SK-N-SH (cell line): ENCODE measurements at regions not wholly inside any gene's neighbourhood (a gene's known extent, or its start where the extent isn't known, plus 50 kb on each side); places are given as distances from the start of the nearest gene placed in this dataset.

Experiments
- CTCF ChIA-PET: fragments of 300-600, 350-600 bp; formaldehyde crosslinking; extraction: SDS; loops from one replicate; lab custom pipeline; 2021; lab: Yijun Ruan, JAX
- POLR2A ChIA-PET: fragments of 350-600 bp; sonication (Branson Sonifier 250); formaldehyde crosslinking; extraction: SDS; loops from one replicate; lab custom pipeline; 2020; ENCODE audit warnings: antibody characterized with exemption, inconsistent platforms; lab: Yijun Ruan, JAX
- DNase-seq: peaks from one replicate; pipeline ENCODE4 v3.0.0; 2012
- H2AFZ ChIP-seq: fragments of 200-600 bp; sonication (generic); 2 replicates; pipeline ENCODE4 v1.8.1; 2016; ENCODE audit warnings: antibody characterized with exemption, mild to moderate bottlenecking, low read depth
- H3F3A ChIP-seq: fragments of 200-600 bp; sonication (generic); replicated peaks from 2 replicates; pipeline ENCODE3; 2016; ENCODE audit warnings: antibody characterized with exemption, mild to moderate bottlenecking; ENCODE audit not compliant: insufficient read depth
- H3K27ac ChIP-seq, 2 experiments: fragments of 200-500 bp in 1 of 2; fragments of 200-600 bp in 1 of 2; sonication (Bioruptor generic) in 1 of 2; sonication (generic), shearing (Covaris generic) in 1 of 2; 2 replicates each; pipeline versions ENCODE4 v1.5.1 to v1.6.1; 2014 to 2016; ENCODE audit warnings: low read depth in 2 of 2, inconsistent platforms in 1 of 2, low read length in 1 of 2, mild to moderate bottlenecking in 1 of 2, mixed read lengths in 1 of 2
- H3K27me3 ChIP-seq: fragments of 200-600 bp; sonication (generic), shearing (Covaris generic); 2 replicates; pipeline ENCODE4 v1.6.1; 2016; ENCODE audit warnings: mixed run types; ENCODE audit not compliant: insufficient read depth
- H3K36me3 ChIP-seq, 2 experiments: fragments of 200-500 bp in 1 of 2; fragments of 200-600 bp in 1 of 2; sonication (Bioruptor generic) in 1 of 2; sonication (generic) in 1 of 2; replicated peaks in 1 of 2; 2 replicates each; pipeline versions ENCODE3 to v1.5.1; 2014 to 2016; ENCODE audit warnings: low read length in 1 of 2, mild to moderate bottlenecking in 1 of 2; ENCODE audit not compliant: insufficient read depth in 2 of 2, control insufficient read depth in 1 of 2
- H3K4me1 ChIP-seq, 2 experiments: fragments of 200-500 bp in 1 of 2; fragments of 200-600 bp in 1 of 2; sonication (Bioruptor generic) in 1 of 2; sonication (generic), shearing (Covaris generic) in 1 of 2; 2 replicates each; pipeline versions ENCODE4 v1.5.1 to v1.6.1; 2014 to 2016; ENCODE audit warnings: low read depth in 1 of 2, low read length in 1 of 2, mixed run types in 1 of 2; ENCODE audit not compliant: insufficient read depth in 2 of 2, control insufficient read depth in 1 of 2
- H3K4me2 ChIP-seq: fragments of 200-600 bp; sonication (generic), shearing (Covaris generic); 2 replicates; pipeline ENCODE4 v1.6.1; 2017; ENCODE audit warnings: mixed run types
- H3K4me3 ChIP-seq, 2 experiments: fragments of 200-500 bp in 1 of 2; fragments of 200-600 bp in 1 of 2; sonication (Bioruptor generic) in 1 of 2; sonication (generic), shearing (Covaris generic) in 1 of 2; 2 replicates each; pipeline versions ENCODE4 v1.5.1 to v1.8.1; 2014 to 2016; ENCODE audit warnings: low read depth in 2 of 2, inconsistent platforms in 1 of 2, low read length in 1 of 2, mild to moderate bottlenecking in 1 of 2, mixed read lengths in 1 of 2, moderate library complexity in 1 of 2
- H3K79me2 ChIP-seq: fragments of 200-600 bp; sonication (generic); 2 replicates; pipeline ENCODE4 v1.8.1; 2017; ENCODE audit warnings: mild to moderate bottlenecking; ENCODE audit not compliant: insufficient read depth
- H3K9ac ChIP-seq: fragments of 200-600 bp; sonication (generic); 2 replicates; pipeline ENCODE4 v1.6.1; 2017; ENCODE audit warnings: mixed run types
- H3K9me2 ChIP-seq: fragments of 200-600 bp; sonication (generic); 2 replicates; pipeline ENCODE4 v1.6.1; 2017; ENCODE audit warnings: mixed run types
- H3K9me3 ChIP-seq: fragments of 200-600 bp; sonication (generic); 2 replicates; pipeline ENCODE4 v1.6.1; 2017; ENCODE audit warnings: mixed run types, mild to moderate bottlenecking, moderate library complexity
- H4K20me1 ChIP-seq: fragments of 200-600 bp; sonication (generic); 2 replicates; pipeline ENCODE4 v1.6.1; 2017; ENCODE audit warnings: mild to moderate bottlenecking, mixed run types; ENCODE audit not compliant: insufficient read depth
- CTCF ChIP-seq: fragments of 200-600 bp; sonication (generic); IDR thresholded peaks from 2 replicates; pipeline ENCODE4 v1.6.1; 2017; ENCODE audit warnings: antibody characterized with exemption, mild to moderate bottlenecking, moderate library complexity
- FOXM1 ChIP-seq: IDR thresholded peaks from 2 replicates; pipeline ENCODE4 v1.4.0; 2012; ENCODE audit warnings: low read depth, mild to moderate bottlenecking
- MAX ChIP-seq: IDR thresholded peaks from 2 replicates; pipeline ENCODE4 v1.4.0; 2012; ENCODE audit warnings: low read depth
- MXI1 ChIP-seq: IDR thresholded peaks from 2 replicates; pipeline ENCODE4 v1.6.1; 2012; ENCODE audit warnings: mild to moderate bottlenecking, low read depth, low read length, improper control_type of control experiment
- NRF1 ChIP-seq: IDR thresholded peaks from 2 replicates; pipeline ENCODE4 v1.6.1; 2012; ENCODE audit warnings: low read depth, mild to moderate bottlenecking, low read length
- PBX3 ChIP-seq: IDR thresholded peaks from 2 replicates; pipeline ENCODE4; 2012
- POLR2AphosphoS5 ChIP-seq: IDR thresholded peaks from 2 replicates; pipeline ENCODE4 v1.6.1; 2012; ENCODE audit warnings: low read depth, low read length
- REST ChIP-seq: IDR thresholded peaks from 2 replicates; pipeline ENCODE4 v1.6.1; 2012; ENCODE audit warnings: mild to moderate bottlenecking, low read depth, low read length, moderate library complexity
- SIN3A ChIP-seq: IDR thresholded peaks from 2 replicates; pipeline ENCODE4 v1.6.1; 2012; ENCODE audit warnings: low read depth, mild to moderate bottlenecking, low read length, moderate library complexity, borderline replicate concordance
- TAF1 ChIP-seq: IDR thresholded peaks from 2 replicates; pipeline ENCODE4 v1.6.1; 2012; ENCODE audit warnings: low read depth, mild to moderate bottlenecking, low read length, moderate library complexity, borderline replicate concordance
- USF1 ChIP-seq: IDR thresholded peaks from 2 replicates; pipeline ENCODE4 v1.4.0; 2012; ENCODE audit warnings: low read depth, borderline replicate concordance
- YY1 ChIP-seq: IDR thresholded peaks from 2 replicates; pipeline ENCODE4 v1.4.0; 2012; ENCODE audit warnings: low read depth, mild to moderate bottlenecking
- ZBTB33 ChIP-seq: IDR thresholded peaks from 2 replicates; pipeline ENCODE4 v1.4.0; 2012; ENCODE audit warnings: low read depth, borderline replicate concordance
- WGBS: methylation state at CpG from one replicate; pipeline ENCODE4 v1.1.6; 2017; ENCODE audit warnings: low lambda C conversion rate; 5-methylcytosine and 5-hydroxymethylcytosine counted together

- no peaks in the 10 kb centered on the region for H3K9me2 ChIP-seq
- 21% methylated on average over 4 of the region's 4 CpGs for WGBS
- H3K4me1 ChIP-seq, result no peaks in the 10 kb centered on the region
- H2AFZ ChIP-seq, result no peak overlapping the region
- H3F3A ChIP-seq, result no peaks in the 10 kb centered on the region
- POLR2A ChIA-PET, result no interaction called here
- no peak overlapping the region for H3K9ac ChIP-seq
- no peak for TF ChIP-seq MXI1
- TF ChIP-seq, all 33 proteins: peak for 0
- no peak for DNase-seq
- Histone ChIP-seq H3K4me2 (no peak overlapping the region), H3K79me2 (no peaks in the 10 kb centered on the region), H3K36me3 (no peaks in the 10 kb centered on the region), H3K27ac (no peak overlapping the region), H3K4me3 (no peak overlapping the region), H3K27me3 (no peaks in the 10 kb centered on the region), H4K20me1 (no peaks in the 10 kb centered on the region), H3K9me3 (no peaks in the 10 kb centered on the region)
- CTCF ChIA-PET, result no interaction called here
Observed at GRCh38 chrX:129193357-129193756, 329.9 kb downstream of the SMARCA1 start.

- no peaks in the 10 kb centered on the region for H3K27me3 ChIP-seq
- ChIA-PET CTCF (no interaction called here), POLR2A (no interaction called here)
- no peaks in the 10 kb centered on the region for H3K4me1 ChIP-seq
- no peak for TF ChIP-seq POLR2AphosphoS5
- no peak for TF ChIP-seq NRF1
- no peak for TF ChIP-seq REST
- TF ChIP-seq USF1, result no peak
- TF ChIP-seq FOXM1, result no peak
- TF ChIP-seq MAX, result no peak
- TF ChIP-seq SIN3A, result no peak
- no peak for TF ChIP-seq TAF1
- TF ChIP-seq YY1, result no peak
- TF ChIP-seq CTCF, result no peak
- no peak for TF ChIP-seq PBX3
- no peak for TF ChIP-seq ZBTB33
- no peaks in the 10 kb centered on the region for H3F3A ChIP-seq
- no peak for DNase-seq
- no peak overlapping the region for H3K9ac ChIP-seq
- no peaks in the 10 kb centered on the region for H3K9me2 ChIP-seq
- no peaks in the 10 kb centered on the region for H3K79me2 ChIP-seq
- 0% methylated on average over 5 of the region's 6 CpGs for WGBS
- no peak overlapping the region for H3K27ac ChIP-seq
- no peaks in the 10 kb centered on the region for H3K36me3 ChIP-seq
- H3K4me3 ChIP-seq, result no peak overlapping the region
- H3K9me3 ChIP-seq, result no peaks in the 10 kb centered on the region
- no peak overlapping the region for H2AFZ ChIP-seq
- H3K4me2 ChIP-seq, result no peak overlapping the region
- H4K20me1 ChIP-seq, result no peaks in the 10 kb centered on the region
Observed at GRCh38 chrX:129188231-129188630, 335.1 kb downstream of the SMARCA1 start.
